H1 (cell line): ENCODE measurements at regions not wholly inside any gene's neighbourhood (a gene's known extent, or its start where the extent isn't known, plus 50 kb on each side); places are given as distances from the start of the nearest gene placed in this dataset.

Source experiments
- CHD2 ChIP-seq: IDR thresholded peaks from 2 replicates; pipeline ENCODE4 v1.6.1; 2012; ENCODE audit warnings: low read length, improper control_type of control experiment
- EZH2 ChIP-seq: fragments of 200-600 bp; sonication (generic); IDR thresholded peaks from 2 replicates; pipeline ENCODE4 v1.7.1; 2012; ENCODE audit warnings: low read depth, mild to moderate bottlenecking, moderate library complexity, low read length, inconsistent platforms; ENCODE audit not compliant: severe bottlenecking
- RAD21 ChIP-seq, 2 experiments: IDR thresholded peaks in 1 of 2; conservative IDR thresholded peaks in 1 of 2; 2 replicates each; pipeline ENCODE4 v1.6.1; 2011; ENCODE audit warnings: low read depth in 2 of 2, low read length in 2 of 2, improper control_type of control experiment in 1 of 2, inconsistent platforms in 1 of 2, mild to moderate bottlenecking in 1 of 2, moderate library complexity in 1 of 2
- TF ChIP-seq, protein P1 (sequence below), 3 experiments: IDR thresholded peaks; 1 replicate in 2 of 3; 2 replicates in 1 of 3; pipeline versions ENCODE4 v1.5.1 to v1.6.1; 2011; ENCODE audit warnings: low read length in 3 of 3, mild to moderate bottlenecking in 3 of 3, inconsistent platforms in 2 of 3, low read depth in 1 of 3, moderate library complexity in 1 of 3; ENCODE audit not compliant: insufficient read depth in 1 of 3; ENCODE audit errors: control extremely low read depth in 1 of 3

DNA sequence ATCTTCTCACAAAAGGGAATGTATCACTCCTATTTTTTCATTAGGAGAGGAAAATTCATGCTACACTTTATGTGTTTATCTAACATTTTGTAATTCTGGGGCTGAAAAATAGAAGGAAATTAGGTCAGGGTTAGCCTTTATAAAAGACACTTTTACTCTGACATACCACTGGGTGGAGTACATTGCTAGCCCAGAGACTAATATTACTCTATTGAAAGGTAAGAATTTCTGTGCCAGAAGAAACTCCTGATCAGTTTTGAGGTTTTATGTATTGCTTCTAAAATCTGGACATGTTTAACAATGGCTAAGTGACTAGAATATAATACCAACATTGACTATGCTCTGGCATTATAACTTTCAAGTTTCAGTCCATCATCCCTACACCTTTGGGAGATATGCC lies 724.6 kb downstream of the USP25 start:
- TF ChIP-seq, protein P1, sequence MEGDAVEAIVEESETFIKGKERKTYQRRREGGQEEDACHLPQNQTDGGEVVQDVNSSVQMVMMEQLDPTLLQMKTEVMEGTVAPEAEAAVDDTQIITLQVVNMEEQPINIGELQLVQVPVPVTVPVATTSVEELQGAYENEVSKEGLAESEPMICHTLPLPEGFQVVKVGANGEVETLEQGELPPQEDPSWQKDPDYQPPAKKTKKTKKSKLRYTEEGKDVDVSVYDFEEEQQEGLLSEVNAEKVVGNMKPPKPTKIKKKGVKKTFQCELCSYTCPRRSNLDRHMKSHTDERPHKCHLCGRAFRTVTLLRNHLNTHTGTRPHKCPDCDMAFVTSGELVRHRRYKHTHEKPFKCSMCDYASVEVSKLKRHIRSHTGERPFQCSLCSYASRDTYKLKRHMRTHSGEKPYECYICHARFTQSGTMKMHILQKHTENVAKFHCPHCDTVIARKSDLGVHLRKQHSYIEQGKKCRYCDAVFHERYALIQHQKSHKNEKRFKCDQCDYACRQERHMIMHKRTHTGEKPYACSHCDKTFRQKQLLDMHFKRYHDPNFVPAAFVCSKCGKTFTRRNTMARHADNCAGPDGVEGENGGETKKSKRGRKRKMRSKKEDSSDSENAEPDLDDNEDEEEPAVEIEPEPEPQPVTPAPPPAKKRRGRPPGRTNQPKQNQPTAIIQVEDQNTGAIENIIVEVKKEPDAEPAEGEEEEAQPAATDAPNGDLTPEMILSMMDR (IDR thresholded peaks at IDR 0.05; ENCODE audit: control extremely low read depth in 1 of 3, insufficient read depth in 1 of 3, low read depth in 1 of 3, low read length in 3 of 3), result peak in 1 of 3 experiments; percentile 6; a peak in 2 of 4 replicates
- TF ChIP-seq EZH2 (no peak), CHD2 (no peak), RAD21 (IDR thresholded peaks at IDR 0.05 in 1 of 2, conservative IDR thresholded peaks at IDR 0.05 in 1 of 2; ENCODE audit: low read depth in 2 of 2, low read length in 2 of 2) (peak; percentile 40 to 50)
